Activated CD4-positive, alpha-beta T cell treated with anti-CD3 and anti-CD28 coated beads for 4 hours (primary cell): ENCODE measurements at regions not wholly inside any gene's neighbourhood (a gene's known extent, or its start where the extent isn't known, plus 50 kb on each side); places are given as distances from the start of the nearest gene placed in this dataset.

Source experiments
- DNase-seq, 2 donors: peaks; one replicate each; pipeline ENCODE4 v3.0.0-alpha.2; 2020

DNA sequence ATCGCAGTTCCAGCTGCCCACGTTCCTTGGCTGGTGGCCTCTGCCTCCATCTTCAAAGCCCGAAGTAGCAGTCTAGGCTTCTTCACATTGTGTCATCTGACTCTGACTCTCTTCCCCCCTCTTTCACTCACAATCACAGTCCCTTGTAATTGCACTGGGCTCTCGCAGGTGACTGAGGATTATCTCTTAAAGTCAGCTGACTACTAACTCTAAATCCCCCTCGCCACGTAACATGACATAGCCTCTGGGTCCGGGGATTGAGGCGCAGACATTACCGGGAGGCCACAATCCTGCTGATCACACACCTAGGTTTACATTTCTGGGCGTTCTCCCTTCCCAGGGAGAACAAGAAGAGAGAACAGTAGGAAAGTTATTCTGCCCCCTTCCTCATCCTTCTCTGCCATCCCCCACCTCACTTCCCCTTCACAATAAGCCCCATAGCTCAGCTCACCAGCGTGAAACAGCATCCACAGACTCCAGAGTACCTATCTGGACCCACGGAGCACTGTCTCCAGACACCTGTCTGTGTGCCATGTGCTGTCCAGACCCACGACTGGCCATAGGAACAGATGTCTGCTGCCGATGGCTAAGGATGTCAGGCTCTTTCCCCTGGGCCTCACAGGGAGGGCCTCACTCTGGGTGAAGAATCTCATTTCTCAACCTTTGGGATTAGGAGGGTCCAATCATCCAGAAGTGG lies 64.3 kb upstream of the FZD7 start:
- DNase-seq = no peak

DNA sequence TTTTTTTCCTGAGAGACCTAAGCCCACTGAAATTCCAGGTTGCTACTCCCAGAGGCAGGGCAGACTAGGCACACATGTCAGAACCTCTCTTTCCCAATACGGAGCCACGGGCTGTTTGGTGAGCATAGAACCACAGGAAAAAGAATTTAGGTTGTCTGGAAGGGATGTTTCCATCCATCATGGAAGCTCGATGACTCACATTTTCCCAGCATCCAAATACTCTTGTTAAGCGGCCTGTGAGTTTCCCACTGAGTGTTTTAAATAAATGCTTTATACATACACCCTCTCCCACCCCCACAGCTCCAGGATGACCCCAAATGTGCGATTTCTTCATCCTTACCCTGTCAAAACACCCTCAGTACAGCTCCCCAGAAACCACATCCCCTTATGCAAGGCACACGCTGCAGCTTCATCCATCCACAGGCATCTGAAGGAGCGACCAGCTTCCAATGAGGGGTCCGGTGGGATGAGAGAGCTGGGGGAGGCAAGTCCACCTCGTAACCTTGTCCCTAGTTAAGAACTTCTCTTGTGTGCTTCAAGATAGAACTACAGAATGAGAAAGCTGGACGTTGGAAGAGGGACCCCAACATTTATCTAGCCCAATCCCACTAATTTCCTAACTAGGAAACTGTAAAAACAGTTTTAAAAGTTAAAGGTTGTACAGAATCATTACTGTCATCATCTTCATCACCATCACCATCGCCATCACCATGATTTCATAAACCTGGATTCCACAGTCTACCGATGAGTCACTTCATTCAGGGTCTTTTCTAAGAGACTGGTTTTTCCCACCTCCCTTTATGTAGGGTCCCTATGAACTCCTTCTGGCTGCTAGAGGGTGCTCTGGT lies 63.5 kb upstream of the FZD7 start:
- no peak for DNase-seq

DNA sequence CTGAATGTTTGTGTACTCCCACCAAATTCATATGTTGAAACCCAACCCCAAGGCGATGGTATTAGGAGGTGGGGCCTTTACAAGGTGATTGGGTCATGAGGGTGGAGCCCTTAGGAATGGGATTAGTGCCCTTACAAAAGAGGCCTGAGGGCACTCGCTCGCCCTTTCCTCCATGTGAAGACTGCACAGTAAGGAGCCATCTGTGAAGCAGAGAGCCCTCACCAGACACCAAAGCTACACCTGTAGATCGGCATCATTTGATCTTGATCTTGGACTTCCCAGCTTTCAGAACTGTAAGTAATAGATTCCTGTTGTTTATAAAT lies 62.9 kb upstream of the FZD7 start:
- no peak for DNase-seq

DNA sequence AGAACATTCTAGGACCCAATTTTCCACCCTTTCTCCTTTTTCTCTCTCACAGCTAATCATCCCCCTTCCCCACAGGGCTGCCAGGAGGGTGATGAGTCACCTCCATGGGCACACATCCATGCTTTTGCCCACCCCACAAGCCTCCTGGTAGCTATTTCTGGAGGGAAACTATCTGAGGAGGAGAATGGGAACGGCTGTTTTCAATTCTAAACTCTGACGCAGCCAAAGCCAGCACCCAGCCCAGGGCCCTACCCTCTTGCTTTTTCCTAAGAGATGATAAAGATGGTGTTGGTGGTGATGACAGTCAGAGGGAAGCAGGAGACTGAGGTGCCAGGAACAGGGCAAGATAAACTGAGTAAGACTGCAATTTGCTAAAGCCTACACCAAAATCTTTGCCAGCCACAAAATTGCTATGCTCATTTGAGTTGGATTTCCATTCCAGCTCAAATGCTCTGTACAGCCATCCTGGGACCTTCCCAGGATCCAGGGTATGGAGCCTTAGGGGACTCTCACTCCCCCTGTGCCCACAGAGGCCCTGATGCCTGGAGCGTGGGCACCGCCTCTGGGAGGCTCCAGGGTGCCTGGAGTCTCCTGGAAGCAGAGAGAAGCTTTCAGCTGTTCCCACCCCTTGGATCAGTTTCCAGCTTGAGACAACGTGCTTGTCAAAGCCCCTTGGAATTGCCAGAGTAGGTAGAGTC lies 62.0 kb upstream of the FZD7 start:
- DNase-seq = no peak

DNA sequence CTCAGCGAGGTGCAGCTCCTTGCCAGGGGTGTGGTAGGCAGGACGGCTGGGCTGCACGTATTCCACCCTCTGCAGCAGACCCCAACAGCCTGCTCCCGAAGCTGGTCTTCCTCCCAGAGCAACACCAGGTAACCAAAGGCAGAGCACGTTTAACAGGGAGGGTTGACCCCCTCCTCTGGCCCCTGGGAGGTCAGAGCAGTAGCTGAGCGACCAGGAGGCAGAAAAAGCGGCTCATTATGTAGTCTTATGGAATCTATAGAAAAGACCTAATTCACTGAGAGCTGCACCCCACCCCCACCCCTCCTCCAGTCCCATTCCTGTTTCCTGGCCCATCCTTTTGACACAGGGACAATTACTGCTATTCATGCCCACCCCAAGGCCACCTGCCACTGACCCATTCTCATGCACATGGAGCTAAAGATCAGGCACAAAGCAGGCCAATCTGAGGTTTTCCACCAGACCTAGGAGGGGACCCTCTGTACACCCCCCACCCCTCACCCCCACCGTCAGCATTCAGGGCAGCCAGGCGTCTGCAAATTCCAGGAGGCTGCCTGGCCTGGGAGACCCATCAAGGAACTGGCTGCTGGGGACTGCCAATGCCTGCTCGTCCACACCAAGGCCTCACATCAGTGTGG lies 60.9 kb upstream of the FZD7 start:
- no peak for DNase-seq

DNA sequence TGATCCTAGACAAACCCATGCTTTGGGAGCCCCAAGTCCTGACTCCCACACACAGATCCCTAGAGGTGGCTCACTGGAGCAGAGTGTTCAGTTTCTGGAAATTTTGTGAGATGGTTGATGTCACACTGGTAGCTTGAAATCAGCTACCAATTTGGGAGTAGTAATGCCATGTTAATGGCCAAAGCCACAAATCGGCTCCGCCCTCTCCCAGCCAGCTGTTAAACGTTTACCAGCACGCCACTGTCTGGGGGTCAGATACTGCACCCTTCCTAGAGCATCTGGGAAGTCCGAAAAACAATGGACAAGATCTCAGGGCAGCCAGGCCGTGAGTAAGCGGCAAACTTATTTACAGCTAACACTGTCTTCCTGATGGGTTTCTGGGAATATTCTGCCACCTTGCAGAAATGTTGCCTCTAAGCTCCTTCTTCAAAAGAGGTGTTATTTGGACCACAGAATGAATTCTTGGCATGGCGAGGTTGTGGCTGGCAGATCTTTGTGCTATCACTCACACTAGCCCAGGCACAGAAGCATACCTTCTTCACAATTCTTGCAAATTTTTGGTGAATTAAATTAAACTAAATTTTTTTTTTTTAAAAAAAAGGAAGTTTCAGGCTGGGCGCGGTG lies 60.2 kb upstream of the FZD7 start:
- no peak for DNase-seq

DNA sequence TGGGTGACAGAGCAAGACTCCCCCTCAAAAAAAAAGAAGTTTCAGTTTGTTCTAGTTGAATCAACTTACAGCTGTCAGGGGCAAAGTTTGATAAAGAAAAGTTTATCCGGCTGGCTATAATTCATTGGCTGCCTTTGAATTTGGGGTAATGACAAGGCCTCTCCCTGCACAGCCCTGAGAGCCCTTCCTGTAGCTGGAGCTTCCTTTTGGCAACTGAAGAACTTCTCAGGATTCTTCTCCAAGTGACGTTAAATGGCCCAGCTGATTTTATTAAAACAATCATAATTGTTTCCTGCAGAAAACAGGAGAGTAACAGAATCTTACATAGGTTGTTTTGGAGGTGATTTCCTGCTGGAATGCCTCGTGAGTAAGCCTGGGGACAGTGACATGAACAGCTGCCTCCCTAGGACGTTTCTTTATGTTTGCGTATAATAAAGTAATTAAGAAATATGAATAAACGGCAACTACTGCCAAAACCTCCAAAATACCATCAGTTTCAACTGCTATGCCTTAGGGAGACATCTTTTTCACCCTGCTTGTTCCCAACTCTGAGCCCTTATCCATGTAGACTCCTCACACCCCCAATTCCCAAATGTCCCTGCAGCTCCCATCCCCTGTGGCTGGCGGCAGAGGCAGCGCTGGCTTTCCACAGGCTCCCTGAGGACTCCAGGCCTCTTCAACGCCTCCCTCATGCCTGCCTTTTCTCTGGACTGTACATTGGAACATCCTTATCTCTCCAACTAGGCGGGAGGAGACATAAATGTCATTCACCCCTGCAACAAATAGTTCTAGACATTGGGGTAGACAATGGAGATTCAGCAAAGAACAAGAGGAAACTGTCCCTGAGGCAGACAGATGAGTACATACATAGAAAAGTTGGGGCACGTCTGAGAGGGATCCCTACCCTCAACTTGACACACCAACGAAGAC lies 59.2 kb upstream of the FZD7 start:
- DNase-seq = no peak

DNA sequence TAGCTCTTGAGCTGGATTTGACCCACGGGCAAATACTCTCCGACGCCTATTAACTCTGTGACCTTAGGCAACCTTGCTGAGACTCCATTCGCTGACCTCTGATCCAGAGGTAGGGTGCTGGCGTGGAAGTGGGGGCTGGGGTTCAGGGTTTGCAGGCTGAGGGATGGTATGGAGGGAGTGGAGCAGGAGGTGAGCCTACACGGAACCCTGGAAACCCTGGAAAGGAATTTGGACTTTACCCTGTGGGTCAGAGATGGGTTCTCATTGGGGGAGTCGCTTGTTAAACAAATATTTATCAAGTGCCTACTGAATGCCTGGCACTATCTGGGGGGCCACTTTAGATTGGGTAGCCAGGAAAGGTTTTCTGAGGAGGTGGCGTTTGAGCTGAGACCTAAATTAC lies 58.2 kb upstream of the FZD7 start:
- DNase-seq = no peak

DNA sequence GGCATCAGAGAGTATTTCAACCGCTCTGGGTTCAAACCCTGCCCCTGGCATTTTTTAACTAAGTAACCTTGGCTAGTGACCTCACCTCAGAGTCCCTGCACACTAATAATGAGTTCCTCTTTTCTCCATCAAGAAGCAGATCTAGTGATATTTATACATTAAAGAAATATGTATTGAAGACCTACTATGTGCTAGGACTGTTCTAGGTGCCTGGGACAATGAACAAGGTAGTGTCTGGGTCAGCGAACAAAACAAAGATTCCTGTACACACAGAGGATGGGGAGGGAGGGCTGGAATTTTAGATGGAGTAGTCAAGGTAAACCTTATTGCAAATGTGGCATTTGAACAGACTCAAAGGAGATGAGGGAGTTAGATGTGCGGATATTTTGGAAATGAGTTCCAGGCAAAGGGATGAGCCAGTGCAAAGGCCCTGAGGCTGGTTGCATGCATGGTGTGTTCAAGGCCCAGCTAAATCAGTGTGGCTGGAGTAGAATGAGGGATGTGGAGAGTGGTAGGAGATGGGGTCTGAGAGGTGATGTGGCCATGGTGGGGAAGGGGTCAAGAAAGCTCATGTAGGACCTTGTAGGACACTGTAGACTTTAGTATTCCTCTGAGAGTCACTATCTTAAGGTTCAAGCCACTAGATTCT lies 57.6 kb upstream of the FZD7 start:
- no peak for DNase-seq

DNA sequence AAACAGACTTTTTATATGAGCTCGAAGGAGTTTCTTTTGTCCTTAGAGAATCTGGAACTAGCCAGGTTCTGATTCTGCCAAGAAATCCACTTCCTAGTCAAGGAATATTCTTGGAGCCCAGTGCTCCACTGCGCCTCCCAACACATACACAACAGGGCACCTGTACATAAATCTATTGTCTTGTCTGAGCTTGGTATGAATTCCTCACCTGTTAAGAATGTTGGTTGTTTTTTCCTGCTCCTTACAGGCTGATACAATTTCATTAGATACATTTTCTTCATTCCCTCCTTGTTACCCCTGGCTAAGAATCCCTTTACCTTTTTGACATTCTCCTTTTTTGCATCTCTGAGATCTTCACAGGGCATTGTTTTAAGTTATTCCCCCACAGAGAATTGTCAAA lies 56.0 kb upstream of the FZD7 start:
- DNase-seq = no peak

DNA sequence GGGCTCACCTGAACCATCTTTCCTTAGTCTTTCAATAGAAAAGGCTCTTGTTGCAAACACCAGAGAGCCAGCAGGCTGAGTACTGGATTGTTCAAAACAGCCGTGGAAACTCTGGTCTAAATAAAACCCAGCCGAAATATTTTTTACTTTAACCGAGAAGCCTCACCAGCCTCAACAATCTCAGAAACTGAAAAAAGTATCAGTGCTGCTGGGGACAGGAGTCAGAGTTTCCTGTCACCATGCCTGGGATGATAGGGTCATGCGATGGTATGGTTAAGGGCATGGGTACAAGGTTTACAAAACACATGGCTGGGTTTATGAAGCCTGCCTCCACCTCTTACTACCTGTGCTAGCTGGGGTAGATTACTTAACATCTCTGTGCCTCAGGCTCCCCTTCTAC lies 55.3 kb upstream of the FZD7 start:
- DNase-seq = no peak

DNA sequence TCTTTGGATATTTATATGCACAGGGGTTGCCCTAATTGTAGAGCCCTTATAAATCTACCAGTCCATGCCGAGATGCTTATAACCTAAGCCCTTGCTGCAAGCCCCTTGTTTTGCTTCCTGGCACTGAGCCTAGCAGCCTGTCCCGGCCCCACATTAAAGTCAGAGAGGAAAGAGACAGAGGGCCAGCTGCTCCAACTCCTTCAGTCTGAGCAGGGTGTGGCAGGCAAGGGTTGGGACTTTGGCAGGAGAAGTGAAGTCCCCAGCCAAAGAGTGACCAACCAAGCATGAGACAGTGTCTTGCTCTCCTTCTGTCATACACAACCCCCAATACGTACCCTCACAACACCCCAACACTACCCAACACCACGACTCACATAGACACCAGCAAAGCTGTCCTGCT lies 54.7 kb upstream of the FZD7 start:
- DNase-seq = no peak

DNA sequence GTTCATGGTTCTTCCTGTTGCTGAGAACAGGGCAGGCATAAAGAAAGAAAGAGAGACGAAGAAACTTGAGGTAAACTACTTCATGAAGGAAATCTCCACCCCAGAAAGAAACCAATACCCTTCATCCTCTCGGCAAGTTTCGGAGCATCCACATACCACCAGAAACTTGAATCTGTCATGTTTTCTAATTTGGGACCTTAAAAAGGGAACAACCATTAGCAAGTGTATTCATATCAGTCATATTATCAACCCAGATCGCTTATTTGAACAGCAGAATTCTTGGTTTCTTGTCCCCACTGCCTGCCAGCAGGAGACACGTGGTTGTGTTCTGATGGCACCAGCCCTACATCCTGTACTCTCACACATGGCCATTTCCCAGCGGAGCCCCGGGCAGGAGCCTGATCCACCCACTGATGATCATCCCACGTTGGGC lies 53.2 kb upstream of the FZD7 start:
- DNase-seq = no peak

DNA sequence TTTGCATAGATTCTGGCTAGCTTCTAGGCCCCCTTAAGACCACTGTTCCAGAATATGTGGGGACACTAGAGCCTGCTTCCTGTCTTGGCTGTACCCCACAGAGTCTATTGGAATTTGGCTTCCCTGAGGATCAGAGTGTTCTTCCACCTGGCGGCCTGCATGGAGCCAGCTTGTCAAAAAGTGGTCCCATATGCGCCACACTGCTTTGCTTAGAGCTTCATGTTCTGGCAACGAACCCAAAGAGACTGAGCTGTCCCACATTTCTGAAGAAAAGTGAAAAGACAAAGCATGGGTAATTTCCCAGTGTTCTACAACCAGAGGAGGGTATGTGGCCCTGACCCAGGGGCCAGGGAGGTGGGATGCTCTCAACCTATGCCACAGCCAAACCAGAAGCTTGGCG lies 52.7 kb upstream of the FZD7 start:
- DNase-seq = no peak

DNA sequence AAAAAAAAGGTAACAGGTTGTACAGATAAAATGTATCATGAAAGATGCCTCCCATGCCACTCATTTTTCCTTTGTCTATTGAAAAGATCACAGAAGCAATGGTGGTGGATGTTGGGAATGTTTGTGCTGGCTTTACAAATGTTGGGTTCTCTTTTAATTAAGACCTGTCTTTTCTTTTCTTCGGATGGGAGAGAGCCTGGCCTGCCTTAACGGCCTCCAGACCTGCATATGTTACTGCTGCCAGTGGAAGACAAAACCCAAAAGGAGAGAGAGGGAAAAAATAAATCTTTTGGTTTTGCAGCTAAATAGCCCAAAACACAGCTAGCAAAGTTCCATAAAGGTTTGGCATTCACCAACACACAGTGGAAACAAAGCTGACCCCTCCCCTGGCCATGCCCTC lies 50.5 kb upstream of the FZD7 start:
- no peak for DNase-seq

DNA sequence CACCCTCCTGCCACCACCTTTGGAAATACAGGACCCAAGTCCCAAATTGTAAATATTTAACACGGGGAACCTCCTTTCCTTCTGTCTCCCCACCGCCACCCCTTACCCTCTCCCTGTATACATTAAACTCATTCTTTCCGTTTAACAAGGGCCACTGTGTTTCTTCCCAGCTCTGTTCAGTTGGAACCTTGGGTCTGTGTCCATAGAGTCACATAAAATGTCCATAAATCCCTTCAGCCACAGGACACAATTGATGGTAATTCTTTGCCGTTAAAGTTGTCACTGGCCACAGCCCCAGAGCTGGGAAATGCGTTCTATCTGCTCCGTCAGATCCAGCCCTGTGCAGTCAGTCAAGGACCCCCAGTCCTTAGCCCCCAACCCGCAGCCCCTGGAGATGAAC lies 49.9 kb upstream of the FZD7 start:
- no peak for DNase-seq
